Endothelial cell of umbilical vein (primary cell): ENCODE measurements at regions not wholly inside any gene's neighbourhood (a gene's known extent, or its start where the extent isn't known, plus 50 kb on each side); places are given as distances from the start of the nearest gene placed in this dataset.

ENCODE experiments used
- CTCF ChIP-seq, 2 donors: IDR thresholded peaks; 1 replicate in 1 of 2; 2 replicates in 1 of 2; pipeline ENCODE4 v1.5.1; 2011; ENCODE audit warnings: low read length in 2 of 2, mild to moderate bottlenecking in 2 of 2, moderate library complexity in 2 of 2, control low read depth in 1 of 2, inconsistent platforms in 1 of 2, low read depth in 1 of 2; ENCODE audit not compliant: insufficient read depth in 1 of 2; ENCODE audit errors: extremely low read depth in 1 of 2
- EZH2 ChIP-seq: IDR thresholded peaks from 2 replicates; pipeline ENCODE4 v1.6.1; 2012; ENCODE audit warnings: borderline replicate concordance, low read depth, mild to moderate bottlenecking, moderate library complexity, low read length, inconsistent platforms; ENCODE audit not compliant: severe bottlenecking
- POLR2A ChIP-seq: IDR thresholded peaks from 2 replicates; pipeline ENCODE4 v1.6.1; 2012; ENCODE audit warnings: low read depth, mild to moderate bottlenecking, control low read depth, low read length
- POLR2AphosphoS5 ChIP-seq: IDR thresholded peaks from 2 replicates; pipeline ENCODE4 v1.6.1; 2012; ENCODE audit warnings: low read depth, mild to moderate bottlenecking, control low read depth, low read length, moderate library complexity; ENCODE audit not compliant: insufficient read depth

- TF ChIP-seq CTCF (IDR thresholded peaks at IDR 0.05; ENCODE audit: extremely low read depth in 1 of 2, insufficient read depth in 1 of 2, low read depth in 1 of 2, low read length in 2 of 2) (no peak), POLR2AphosphoS5 (no peak), EZH2 (no peak), POLR2A (no peak)
Observed at GRCh38 chr13:104295537-104295936, 1229.3 kb upstream of the SLC10A2 start.
